ENCODE measurements at regions not wholly inside any gene's neighbourhood (a gene's known extent, or its start where the extent isn't known, plus 50 kb on each side); places are given as distances from the start of the nearest gene placed in this dataset.

DNA sequence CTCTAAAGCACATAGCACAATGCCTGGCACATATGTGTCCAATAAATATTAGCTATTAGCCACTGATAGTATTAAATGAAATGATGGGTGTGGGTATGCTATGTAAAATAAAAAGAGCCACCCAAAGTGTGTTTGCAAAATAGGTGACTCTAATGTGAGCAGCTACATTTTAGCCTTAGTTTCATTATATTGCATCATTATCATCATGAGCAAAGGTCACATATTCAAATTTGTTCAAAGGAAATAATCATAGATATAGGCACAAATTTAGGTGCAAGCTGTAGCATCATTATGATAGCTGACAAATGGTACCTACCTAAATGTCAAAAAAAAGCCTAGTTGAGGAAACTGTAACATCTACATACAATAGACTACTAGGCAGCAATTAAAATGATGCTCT, 373.9 kb upstream of the FGF13 start:
- TF ChIP-seq POLR2A (IDR thresholded peaks at IDR 0.05): no peak
- TF ChIP-seq, protein P1, sequence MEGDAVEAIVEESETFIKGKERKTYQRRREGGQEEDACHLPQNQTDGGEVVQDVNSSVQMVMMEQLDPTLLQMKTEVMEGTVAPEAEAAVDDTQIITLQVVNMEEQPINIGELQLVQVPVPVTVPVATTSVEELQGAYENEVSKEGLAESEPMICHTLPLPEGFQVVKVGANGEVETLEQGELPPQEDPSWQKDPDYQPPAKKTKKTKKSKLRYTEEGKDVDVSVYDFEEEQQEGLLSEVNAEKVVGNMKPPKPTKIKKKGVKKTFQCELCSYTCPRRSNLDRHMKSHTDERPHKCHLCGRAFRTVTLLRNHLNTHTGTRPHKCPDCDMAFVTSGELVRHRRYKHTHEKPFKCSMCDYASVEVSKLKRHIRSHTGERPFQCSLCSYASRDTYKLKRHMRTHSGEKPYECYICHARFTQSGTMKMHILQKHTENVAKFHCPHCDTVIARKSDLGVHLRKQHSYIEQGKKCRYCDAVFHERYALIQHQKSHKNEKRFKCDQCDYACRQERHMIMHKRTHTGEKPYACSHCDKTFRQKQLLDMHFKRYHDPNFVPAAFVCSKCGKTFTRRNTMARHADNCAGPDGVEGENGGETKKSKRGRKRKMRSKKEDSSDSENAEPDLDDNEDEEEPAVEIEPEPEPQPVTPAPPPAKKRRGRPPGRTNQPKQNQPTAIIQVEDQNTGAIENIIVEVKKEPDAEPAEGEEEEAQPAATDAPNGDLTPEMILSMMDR (IDR thresholded peaks at IDR 0.05): no peak
